Astrocyte (in vitro differentiated cells and primary cell): ENCODE measurements at regions not wholly inside any gene's neighbourhood (a gene's known extent, or its start where the extent isn't known, plus 50 kb on each side); places are given as distances from the start of the nearest gene placed in this dataset.

Source experiments
- DNase-seq: peaks from one replicate; pipeline ENCODE4 v3.0.0-alpha.2; 2010; ENCODE audit warnings: low read depth
- FAIRE-seq: peaks from 2 replicates; lab custom pipeline; 2011; peaks lifted over from hg19 to GRCh38; lab: Jason Lieb, UNC
- H2AFZ ChIP-seq: 2 replicates; pipeline ENCODE4 v1.6.0; 2012; ENCODE audit warnings: low read depth, low read length, inconsistent platforms
- H3K27ac ChIP-seq: 2 replicates; pipeline ENCODE4 v1.5.1; 2011; ENCODE audit warnings: low read depth, low read length, inconsistent platforms
- H3K27me3 ChIP-seq: 2 replicates; pipeline ENCODE4 v1.6.0; 2011; ENCODE audit warnings: low read length, inconsistent platforms; ENCODE audit not compliant: insufficient read depth
- H3K36me3 ChIP-seq: 2 replicates; pipeline ENCODE4 v1.5.1; 2011; ENCODE audit warnings: low read length, inconsistent platforms; ENCODE audit not compliant: insufficient read depth
- H3K4me1 ChIP-seq: 2 replicates; pipeline ENCODE4 v1.5.1; 2011; ENCODE audit warnings: low read length, inconsistent platforms; ENCODE audit not compliant: insufficient read depth
- H3K4me2 ChIP-seq: 2 replicates; pipeline ENCODE4 v1.6.0; 2012; ENCODE audit warnings: low read length, inconsistent platforms
- H3K4me3 ChIP-seq: 2 replicates; pipeline ENCODE4 v1.5.1; 2011; ENCODE audit warnings: low read depth, mild to moderate bottlenecking, low read length, inconsistent platforms; ENCODE audit not compliant: insufficient read depth
- H3K79me2 ChIP-seq: 2 replicates; pipeline ENCODE4 v1.6.0; 2012; ENCODE audit warnings: mild to moderate bottlenecking, low read length, inconsistent platforms; ENCODE audit not compliant: insufficient read depth
- H3K9ac ChIP-seq: 2 replicates; pipeline ENCODE4 v1.6.0; 2012; ENCODE audit warnings: mild to moderate bottlenecking, low read length, inconsistent platforms
- H3K9me3 ChIP-seq: 2 replicates; pipeline ENCODE4 v1.5.1; 2012; ENCODE audit warnings: low read depth, mild to moderate bottlenecking, low read length, inconsistent platforms; ENCODE audit not compliant: insufficient read depth
- H4K20me1 ChIP-seq: 2 replicates; pipeline ENCODE4 v1.6.0; 2012; ENCODE audit warnings: low read length, inconsistent platforms; ENCODE audit not compliant: insufficient read depth
- H3K27ac Mint-ChIP-seq: one replicate; pipeline ENCODE4 v1.8.0; 2021; ENCODE audit warnings: mild to moderate bottlenecking, mixed read lengths; ENCODE audit not compliant: unreplicated experiment
- H3K27me3 Mint-ChIP-seq: one replicate; pipeline ENCODE4 v1.8.0; 2021; ENCODE audit warnings: low read depth, mixed read lengths; ENCODE audit not compliant: unreplicated experiment
- H3K36me3 Mint-ChIP-seq: one replicate; pipeline ENCODE4 v1.8.0; 2021; ENCODE audit warnings: low read depth, mixed read lengths; ENCODE audit not compliant: unreplicated experiment
- H3K4me1 Mint-ChIP-seq: one replicate; pipeline ENCODE4 v1.8.0; 2021; ENCODE audit warnings: low read depth, mixed read lengths; ENCODE audit not compliant: unreplicated experiment
- H3K4me3 Mint-ChIP-seq: one replicate; pipeline ENCODE4 v1.8.0; 2021; ENCODE audit warnings: mild to moderate bottlenecking, moderate library complexity, mixed read lengths; ENCODE audit not compliant: unreplicated experiment
- H3K9me3 Mint-ChIP-seq: one replicate; pipeline ENCODE4 v1.8.0; 2021; ENCODE audit warnings: mild to moderate bottlenecking, mixed read lengths; ENCODE audit not compliant: unreplicated experiment
- CTCF ChIP-seq: IDR thresholded peaks from 2 replicates; pipeline ENCODE4 v1.5.1; 2011; ENCODE audit warnings: low read depth, mild to moderate bottlenecking, inconsistent platforms, low read length, moderate library complexity; ENCODE audit not compliant: insufficient read depth
- EZH2 ChIP-seq: IDR thresholded peaks from 2 replicates; pipeline ENCODE4 v1.6.1; 2012; ENCODE audit warnings: mild to moderate bottlenecking, low read length, inconsistent platforms; ENCODE audit not compliant: insufficient read depth

GRCh38 chr10:109022417-109023049, 900.8 kb downstream of the XPNPEP1 start:
- Mint-ChIP-seq H3K27me3 (no peaks in the 10 kb centered on the region), H3K4me1 (no peaks in the 10 kb centered on the region), H3K9me3 (peaks cover 4% of the 10 kb centered on the region), H3K4me3 (no peak overlapping the region), H3K27ac (no peak overlapping the region), H3K36me3 (no peaks in the 10 kb centered on the region)
- no peak for TF ChIP-seq CTCF
- TF ChIP-seq EZH2, result no peak
- H4K20me1 ChIP-seq, result no peaks in the 10 kb centered on the region
- H3K9me3 ChIP-seq, result no peaks in the 10 kb centered on the region
- no peak overlapping the region for H3K27ac ChIP-seq
- DNase-seq (no peak), FAIRE-seq (no peak)
- H3K4me1 ChIP-seq, result no peaks in the 10 kb centered on the region
- no peaks in the 10 kb centered on the region for H3K36me3 ChIP-seq
- H3K79me2 ChIP-seq, result no peaks in the 10 kb centered on the region
- no peak overlapping the region for H3K4me2 ChIP-seq
- no peak overlapping the region for H2AFZ ChIP-seq
- no peak overlapping the region for H3K4me3 ChIP-seq
- no peaks in the 10 kb centered on the region for H3K27me3 ChIP-seq
- no peak overlapping the region for H3K9ac ChIP-seq

- H3K9ac ChIP-seq, result no peak overlapping the region
- peaks cover 2% of the 10 kb centered on the region for H3K9me3 Mint-ChIP-seq
- H3K27me3 Mint-ChIP-seq, result no peaks in the 10 kb centered on the region
- FAIRE-seq (no peak), DNase-seq (no peak)
- H4K20me1 ChIP-seq, result no peaks in the 10 kb centered on the region
- no peak overlapping the region for H3K27ac Mint-ChIP-seq
- no peaks in the 10 kb centered on the region for H3K27me3 ChIP-seq
- no peak for TF ChIP-seq EZH2
- no peak for TF ChIP-seq CTCF
- no peaks in the 10 kb centered on the region for H3K36me3 ChIP-seq
- H3K4me3 ChIP-seq, result no peak overlapping the region
- no peaks in the 10 kb centered on the region for H3K36me3 Mint-ChIP-seq
- H3K4me2 ChIP-seq, result no peak overlapping the region
- no peak overlapping the region for H2AFZ ChIP-seq
- H3K9me3 ChIP-seq, result no peaks in the 10 kb centered on the region
- H3K79me2 ChIP-seq, result no peaks in the 10 kb centered on the region
- no peaks in the 10 kb centered on the region for H3K4me1 ChIP-seq
- no peaks in the 10 kb centered on the region for H3K4me1 Mint-ChIP-seq
- H3K27ac ChIP-seq, result no peak overlapping the region
- H3K4me3 Mint-ChIP-seq, result no peak overlapping the region
These were observed 904.3 kb downstream of the XPNPEP1 start for GRCh38 chr10:109019001-109019424.

GRCh38 chr10:109007514-109007913, 915.8 kb downstream of the XPNPEP1 start:
- FAIRE-seq, result no peak
- Histone ChIP-seq H3K9me3 (no peaks in the 10 kb centered on the region), H4K20me1 (no peaks in the 10 kb centered on the region), H3K4me3 (no peak overlapping the region), H3K27ac (no peak overlapping the region), H3K4me2 (no peak overlapping the region), H3K9ac (no peak overlapping the region), H3K27me3 (no peaks in the 10 kb centered on the region), H3K36me3 (no peaks in the 10 kb centered on the region), H3K4me1 (no peaks in the 10 kb centered on the region), H2AFZ (no peak overlapping the region), H3K79me2 (no peaks in the 10 kb centered on the region)
- TF ChIP-seq EZH2 (no peak), CTCF (no peak)
- Mint-ChIP-seq H3K9me3 (no peaks in the 10 kb centered on the region), H3K4me1 (peaks cover 4% of the 10 kb centered on the region), H3K27ac (no peak overlapping the region), H3K36me3 (no peaks in the 10 kb centered on the region), H3K27me3 (no peaks in the 10 kb centered on the region), H3K4me3 (no peak overlapping the region)
- no peak for DNase-seq
